ENCODE measurements at regions not wholly inside any gene's neighbourhood (a gene's known extent, or its start where the extent isn't known, plus 50 kb on each side); places are given as distances from the start of the nearest gene placed in this dataset.

- intact Hi-C loops (cut with micrococcal nuclease), result no loop called here
- H3K27me3 Mint-ChIP-seq, result no peaks in the 10 kb centered on the region
- CTCF ChIA-PET, result no interaction called here
- no peak overlapping the region for H3K27ac Mint-ChIP-seq
- no peak overlapping the region for H3K4me3 Mint-ChIP-seq
- no peaks in the 10 kb centered on the region for H3K4me1 Mint-ChIP-seq
- POLR2A ChIA-PET, result no interaction called here
- no peaks in the 10 kb centered on the region for H3K36me3 Mint-ChIP-seq (ENCODE audit: low read depth)
- ATAC-seq (ENCODE audit: low read depth), result no peak
- no peak for TF ChIP-seq CTCF (IDR thresholded peaks at IDR 0.05)
- peaks cover 5% of the 10 kb centered on the region for H3K9me3 Mint-ChIP-seq
- DNase-seq, result no peak
Observed at GRCh38 chr18:29321561-29321960, 1144.6 kb upstream of the CDH2 start.

DNA sequence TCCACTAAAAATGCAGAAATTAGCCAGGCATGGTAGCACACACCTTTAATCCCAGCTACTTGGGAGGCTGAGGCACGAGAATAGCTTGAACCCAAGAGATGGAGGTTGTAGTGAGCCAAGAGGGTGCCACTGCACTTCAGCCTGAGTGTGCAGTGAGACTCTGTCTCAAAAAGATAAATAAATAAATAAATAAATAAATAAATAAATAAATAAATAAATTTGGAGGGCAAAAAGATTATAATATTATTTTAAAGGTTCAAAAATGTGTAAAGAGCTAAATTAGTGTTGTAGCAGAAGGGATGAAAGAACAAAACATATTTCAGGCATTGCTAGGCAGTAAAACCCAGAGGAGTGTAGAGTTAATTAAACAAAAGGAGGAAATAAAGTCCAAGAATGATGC, 1136.4 kb upstream of the CDH2 start:
- no peaks in the 10 kb centered on the region for H3K9me3 Mint-ChIP-seq
- POLR2A ChIA-PET, result interaction anchor here (0.7 kb wide), 1 partner anchor 472 kb away, joined by 4 read pairs; no protein-coding TSS in a partner anchor
- no peak overlapping the region for H3K27ac Mint-ChIP-seq
- CTCF ChIA-PET, result no interaction called here
- H3K36me3 Mint-ChIP-seq (ENCODE audit: low read depth), result no peaks in the 10 kb centered on the region
- H3K27me3 Mint-ChIP-seq, result no peaks in the 10 kb centered on the region
- ATAC-seq (ENCODE audit: low read depth), result no peak
- H3K4me3 Mint-ChIP-seq, result no peak overlapping the region
- H3K4me1 Mint-ChIP-seq, result no peaks in the 10 kb centered on the region
- no peak for DNase-seq
- intact Hi-C loops (cut with micrococcal nuclease), result no loop called here
- TF ChIP-seq CTCF (IDR thresholded peaks at IDR 0.05), result no peak

- no peak for TF ChIP-seq CTCF (IDR thresholded peaks at IDR 0.05)
- H3K36me3 Mint-ChIP-seq (ENCODE audit: low read depth), result no peaks in the 10 kb centered on the region
- CTCF ChIA-PET, result no interaction called here
- peaks cover 2% of the 10 kb centered on the region for H3K9me3 Mint-ChIP-seq
- ATAC-seq (ENCODE audit: low read depth), result no peak
- no peak for DNase-seq
- intact Hi-C loops (cut with micrococcal nuclease), result no loop called here
- no peaks in the 10 kb centered on the region for H3K27me3 Mint-ChIP-seq
- no peak overlapping the region for H3K27ac Mint-ChIP-seq
- POLR2A ChIA-PET, result no interaction called here
- no peak overlapping the region for H3K4me3 Mint-ChIP-seq
- H3K4me1 Mint-ChIP-seq, result no peaks in the 10 kb centered on the region
Observed at GRCh38 chr18:29311580-29311979, 1134.7 kb upstream of the CDH2 start.

- ChIA-PET POLR2A (no interaction called here), CTCF (no interaction called here)
- no peak for DNase-seq
- no peak for TF ChIP-seq CTCF (IDR thresholded peaks at IDR 0.05)
- H3K4me1 Mint-ChIP-seq, result no peaks in the 10 kb centered on the region
- H3K4me3 Mint-ChIP-seq, result no peak overlapping the region
- no peak overlapping the region for H3K27ac Mint-ChIP-seq
- H3K27me3 Mint-ChIP-seq, result no peaks in the 10 kb centered on the region
- no peaks in the 10 kb centered on the region for H3K36me3 Mint-ChIP-seq (ENCODE audit: low read depth)
- peaks cover 2% of the 10 kb centered on the region for H3K9me3 Mint-ChIP-seq
- ATAC-seq (ENCODE audit: low read depth), result no peak
- intact Hi-C loops (cut with micrococcal nuclease), result no loop called here
Observed at GRCh38 chr18:29309366-29309765, 1132.4 kb upstream of the CDH2 start.

DNA sequence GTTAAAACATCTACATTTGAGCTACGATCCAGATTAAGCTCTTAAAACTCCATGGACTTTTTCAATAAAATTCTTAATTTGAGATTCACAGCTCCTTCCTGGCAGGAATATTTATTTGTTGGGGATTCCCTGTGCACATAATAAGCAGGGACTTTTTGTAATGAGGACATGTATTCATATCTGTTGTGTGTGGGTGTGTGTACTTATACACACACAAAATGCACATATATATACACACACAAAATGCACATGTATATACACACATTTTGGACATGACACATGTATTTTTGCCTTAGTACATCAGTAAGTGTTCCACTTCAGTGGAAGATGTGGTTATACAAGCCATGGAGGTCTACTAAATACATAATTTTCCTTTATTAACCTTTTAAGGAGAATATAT, 1131.1 kb upstream of the CDH2 start:
- POLR2A ChIA-PET, result no interaction called here
- intact Hi-C loops (cut with micrococcal nuclease), result no loop called here
- H3K4me1 Mint-ChIP-seq, result no peaks in the 10 kb centered on the region
- no peak for ATAC-seq (ENCODE audit: low read depth)
- no peak overlapping the region for H3K27ac Mint-ChIP-seq
- H3K36me3 Mint-ChIP-seq (ENCODE audit: low read depth), result no peaks in the 10 kb centered on the region
- DNase-seq, result no peak
- no peaks in the 10 kb centered on the region for H3K27me3 Mint-ChIP-seq
- no peak for TF ChIP-seq CTCF (IDR thresholded peaks at IDR 0.05)
- peaks cover 4% of the 10 kb centered on the region for H3K9me3 Mint-ChIP-seq
- CTCF ChIA-PET, result no interaction called here
- no peak overlapping the region for H3K4me3 Mint-ChIP-seq
